IPS-NIHi7 (cell line): ENCODE measurements at regions not wholly inside any gene's neighbourhood (a gene's known extent, or its start where the extent isn't known, plus 50 kb on each side); places are given as distances from the start of the nearest gene placed in this dataset.

Experiments
- DNase-seq: peaks from one replicate; pipeline ENCODE4 v3.0.0; 2012; ENCODE audit warnings: mixed read lengths; ENCODE audit errors: extremely low spot score

- no peak for DNase-seq
These were observed 62.2 kb upstream of the GIMD1 start for GRCh38 chr4:106430797-106431196.

- no peak for DNase-seq
These were observed 61.3 kb upstream of the GIMD1 start for GRCh38 chr4:106429885-106430284.

GRCh38 chr4:106426069-106426468 is 57.5 kb upstream of the GIMD1 start:
- no peak for DNase-seq

GRCh38 chr4:106425576-106425975 is 57.0 kb upstream of the GIMD1 start:
- DNase-seq, result no peak

- no peak for DNase-seq
These were observed 55.8 kb upstream of the GIMD1 start for GRCh38 chr4:106424426-106424825.

GRCh38 chr4:106423791-106424190 is 55.2 kb upstream of the GIMD1 start:
- DNase-seq, result no peak

- DNase-seq, result no peak
These were observed 54.2 kb upstream of the GIMD1 start for GRCh38 chr4:106422766-106423165.

GRCh38 chr4:106421441-106422296 is 53.1 kb upstream of the GIMD1 start:
- no peak for DNase-seq

- DNase-seq, result no peak
These were observed 49.9 kb upstream of the GIMD1 start for GRCh38 chr4:106418444-106418843.
